IMR-90 (cell line): ENCODE measurements at regions not wholly inside any gene's neighbourhood (a gene's known extent, or its start where the extent isn't known, plus 50 kb on each side); places are given as distances from the start of the nearest gene placed in this dataset.
"Not testable (repeated sequence)": the region's sequence is repeated elsewhere in the genome, so short reads cannot be mapped to it uniquely, and the experiment has no call there.

Experiments used
- BHLHE40 ChIP-seq: fragments of 150-350 bp; IDR thresholded peaks from 2 replicates; pipeline ENCODE4 v1.6.1; 2016; ENCODE audit warnings: mild to moderate bottlenecking, low read depth, low read length
- CEBPB ChIP-seq: IDR thresholded peaks from 2 replicates; pipeline ENCODE4 v1.6.1; 2012; ENCODE audit warnings: low read depth, low read length, improper control_type of control experiment
- MXI1 ChIP-seq: IDR thresholded peaks from 2 replicates; pipeline ENCODE4 v1.6.1; 2012; ENCODE audit warnings: low read depth, mild to moderate bottlenecking, low read length, moderate library complexity, borderline replicate concordance
- NFE2L2 ChIP-seq: fragments of 150-350 bp; IDR thresholded peaks from 2 replicates; pipeline ENCODE4 v1.6.1; 2016; ENCODE audit warnings: low read depth, mild to moderate bottlenecking, low read length
- POLR2A ChIP-seq: IDR thresholded peaks from 2 replicates; pipeline ENCODE4 v1.6.1; 2012; ENCODE audit warnings: mild to moderate bottlenecking, low read depth, low read length
- RAD21 ChIP-seq: IDR thresholded peaks from 2 replicates; pipeline ENCODE4 v1.6.1; 2012; ENCODE audit warnings: low read length, improper control_type of control experiment
- RFX5 ChIP-seq: IDR thresholded peaks from 2 replicates; pipeline ENCODE4 v1.8.0; 2012; ENCODE audit warnings: low read depth, mild to moderate bottlenecking, low read length, moderate library complexity
- SMC3 ChIP-seq: fragments of 150-350 bp; IDR thresholded peaks from 2 replicates; pipeline ENCODE4 v1.6.1; 2016; ENCODE audit warnings: low read depth, mild to moderate bottlenecking, antibody characterized with exemption, low read length, moderate library complexity
- TF ChIP-seq, protein P1 (sequence below): conservative IDR thresholded peaks from 2 replicates; pipeline ENCODE4 v1.5.1; 2012; ENCODE audit warnings: mild to moderate bottlenecking, low read depth, low read length, improper control_type of control experiment
- TF ChIP-seq, protein P2 (sequence below): fragments of 150-350 bp; IDR thresholded peaks from 2 replicates; pipeline ENCODE4 v1.6.1; 2017; ENCODE audit warnings: mild to moderate bottlenecking, antibody characterized with exemption, low read length, low read depth

DNA sequence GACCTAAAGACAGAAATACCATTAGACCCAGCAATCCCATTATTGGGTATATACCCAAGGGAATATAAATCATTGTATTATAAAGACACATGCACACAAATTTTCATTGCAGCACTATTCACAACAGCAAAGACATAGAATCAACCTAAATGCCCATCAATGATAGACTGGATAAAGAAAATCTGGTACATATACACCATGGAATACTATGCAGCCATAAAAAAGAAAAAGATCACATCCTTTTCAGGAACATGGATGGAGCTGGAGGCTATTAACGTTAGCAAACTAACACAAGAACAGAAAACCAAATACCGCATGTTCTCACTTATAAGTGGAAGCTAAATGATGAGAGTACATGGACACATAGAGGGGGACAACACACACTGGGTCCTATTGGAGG, 280.1 kb upstream of the G2E3 start:
- not testable (repeated sequence) for TF ChIP-seq POLR2A, CEBPB, BHLHE40, RAD21, NFE2L2, RFX5, MXI1, SMC3
- TF ChIP-seq, protein P1, sequence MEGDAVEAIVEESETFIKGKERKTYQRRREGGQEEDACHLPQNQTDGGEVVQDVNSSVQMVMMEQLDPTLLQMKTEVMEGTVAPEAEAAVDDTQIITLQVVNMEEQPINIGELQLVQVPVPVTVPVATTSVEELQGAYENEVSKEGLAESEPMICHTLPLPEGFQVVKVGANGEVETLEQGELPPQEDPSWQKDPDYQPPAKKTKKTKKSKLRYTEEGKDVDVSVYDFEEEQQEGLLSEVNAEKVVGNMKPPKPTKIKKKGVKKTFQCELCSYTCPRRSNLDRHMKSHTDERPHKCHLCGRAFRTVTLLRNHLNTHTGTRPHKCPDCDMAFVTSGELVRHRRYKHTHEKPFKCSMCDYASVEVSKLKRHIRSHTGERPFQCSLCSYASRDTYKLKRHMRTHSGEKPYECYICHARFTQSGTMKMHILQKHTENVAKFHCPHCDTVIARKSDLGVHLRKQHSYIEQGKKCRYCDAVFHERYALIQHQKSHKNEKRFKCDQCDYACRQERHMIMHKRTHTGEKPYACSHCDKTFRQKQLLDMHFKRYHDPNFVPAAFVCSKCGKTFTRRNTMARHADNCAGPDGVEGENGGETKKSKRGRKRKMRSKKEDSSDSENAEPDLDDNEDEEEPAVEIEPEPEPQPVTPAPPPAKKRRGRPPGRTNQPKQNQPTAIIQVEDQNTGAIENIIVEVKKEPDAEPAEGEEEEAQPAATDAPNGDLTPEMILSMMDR: not testable (repeated sequence)
- TF ChIP-seq, protein P2, sequence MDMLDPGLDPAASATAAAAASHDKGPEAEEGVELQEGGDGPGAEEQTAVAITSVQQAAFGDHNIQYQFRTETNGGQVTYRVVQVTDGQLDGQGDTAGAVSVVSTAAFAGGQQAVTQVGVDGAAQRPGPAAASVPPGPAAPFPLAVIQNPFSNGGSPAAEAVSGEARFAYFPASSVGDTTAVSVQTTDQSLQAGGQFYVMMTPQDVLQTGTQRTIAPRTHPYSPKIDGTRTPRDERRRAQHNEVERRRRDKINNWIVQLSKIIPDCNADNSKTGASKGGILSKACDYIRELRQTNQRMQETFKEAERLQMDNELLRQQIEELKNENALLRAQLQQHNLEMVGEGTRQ: not testable (repeated sequence)
